ENCODE measurements at regions not wholly inside any gene's neighbourhood (a gene's known extent, or its start where the extent isn't known, plus 50 kb on each side); places are given as distances from the start of the nearest gene placed in this dataset.

GRCh38 chr7:10128748-10129147 lies 844.9 kb upstream of the PHF14 start (continued):
- TF ChIP-seq SP1 (IDR thresholded peaks at IDR 0.05; ENCODE audit: low read depth) (no peak), ZFX (IDR thresholded peaks at IDR 0.05) (no peak), ZBTB33 (IDR thresholded peaks at IDR 0.05; ENCODE audit: extremely low read depth, insufficient replicate concordance, low read length) (no peak), ZNF274 (IDR thresholded peaks at IDR 0.05; ENCODE audit: low read depth, low read length) (no peak), EZH2 (IDR thresholded peaks at IDR 0.05) (no peak), FOSL1 (IDR thresholded peaks at IDR 0.05; ENCODE audit: low read depth) (no peak), TCF7L2 (IDR thresholded peaks at IDR 0.05; ENCODE audit: borderline replicate concordance, extremely low read depth, insufficient read depth, insufficient read length) (no peak)

GRCh38 chr7:10138087-10138854 lies 835.4 kb upstream of the PHF14 start:
- CTCF ChIA-PET, result no interaction called here
- intact Hi-C loops (cut with micrococcal nuclease), result no loop called here
- no peak for DNase-seq (ENCODE audit: low read depth, low spot score)

More at GRCh38 chr7:10138087-10138854, 835.4 kb upstream of the PHF14 start:
- no peak overlapping the region for H3K9ac ChIP-seq (ENCODE audit: low read length)
- no peak overlapping the region for H3K27ac ChIP-seq (ENCODE audit: low read depth, low read length)
- no peaks in the 10 kb centered on the region for H3K4me1 ChIP-seq (ENCODE audit: control insufficient read depth in 1 of 2, insufficient read depth in 2 of 2, low read length in 2 of 2)
- no peak overlapping the region for H3K4me3 ChIP-seq (replicated peaks in 1 of 2; ENCODE audit: low read depth in 1 of 2, low read length in 2 of 2)
- no peaks in the 10 kb centered on the region for H3K79me2 ChIP-seq (ENCODE audit: insufficient read depth, low read length)
- peaks cover 0 to 6% of the 10 kb centered on the region in 2 experiments; a peak in 1 of 4 replicates for H3K9me3 ChIP-seq (ENCODE audit: control insufficient read depth in 1 of 2, insufficient read depth in 1 of 2, low read depth in 1 of 2, low read length in 2 of 2)
- BruUV-seq (replicated peaks), result no TSS peak
- TF ChIP-seq MAX (IDR thresholded peaks at IDR 0.05), result no peak
- ChIA-PET RAD21 (ENCODE audit: low non-redundant PET in 1 of 2, low total read pairs in 2 of 2, uncharacterized antibody in 2 of 2, unreplicated experiment in 2 of 2) (no interaction called here), POLR2A (no interaction called here)
- H3K4me2 ChIP-seq (ENCODE audit: low read length), result no peak overlapping the region
- ATAC-seq, result no peak
- no peaks in the 10 kb centered on the region for H3K27me3 ChIP-seq (ENCODE audit: insufficient read depth, low read length)
- H4K20me1 ChIP-seq (ENCODE audit: insufficient read depth), result no peaks in the 10 kb centered on the region
- no peak overlapping the region for H2AFZ ChIP-seq (ENCODE audit: low read depth, low read length, poor library complexity, severe bottlenecking)
- no peaks in the 10 kb centered on the region for H3K36me3 ChIP-seq (ENCODE audit: control insufficient read depth in 1 of 2, insufficient read depth in 2 of 2, low read length in 2 of 2)
- H3K9me2 ChIP-seq (ENCODE audit: insufficient read depth), result no peaks in the 10 kb centered on the region
